Fibroblast of lung (primary cell): ENCODE measurements at regions not wholly inside any gene's neighbourhood (a gene's known extent, or its start where the extent isn't known, plus 50 kb on each side); places are given as distances from the start of the nearest gene placed in this dataset.

Experiments
- CTCF ChIP-seq, 2 donors: IDR thresholded peaks in 1 of 2; conservative IDR thresholded peaks in 1 of 2; 1 replicate in 1 of 2; 2 replicates in 1 of 2; pipeline ENCODE4 v1.5.1; 2011 to 2012; ENCODE audit warnings: low read length in 2 of 2, control low read depth in 1 of 2, inconsistent platforms in 1 of 2, low read depth in 1 of 2, mild to moderate bottlenecking in 1 of 2
- EZH2 ChIP-seq: IDR thresholded peaks from 2 replicates; pipeline ENCODE4 v1.5.1; 2012; ENCODE audit warnings: low read length, control low read depth, mild to moderate bottlenecking; ENCODE audit errors: missing control alignments

DNA sequence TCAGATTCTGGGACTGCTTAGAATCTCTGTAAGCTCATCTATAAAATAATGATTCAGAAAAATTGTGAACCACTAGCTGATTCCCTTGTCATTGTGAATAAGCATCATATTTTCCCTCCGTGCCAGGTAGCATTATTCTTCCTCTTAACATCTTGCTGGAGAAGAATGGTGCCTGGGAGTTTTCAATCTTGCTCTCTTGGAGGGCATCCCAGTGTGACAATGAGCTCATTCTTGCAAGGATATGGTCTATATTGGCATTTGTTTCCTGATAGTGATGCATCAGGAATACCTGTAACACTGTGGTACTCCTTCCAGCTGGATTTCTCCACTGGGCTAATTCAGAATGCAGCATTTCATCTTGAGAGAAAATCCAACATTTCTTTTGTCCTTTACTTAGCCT is 126.4 kb upstream of the ITGB1 start:
- TF ChIP-seq CTCF (conservative IDR thresholded peaks at IDR 0.05 in 1 of 2, IDR thresholded peaks at IDR 0.05 in 1 of 2; ENCODE audit: low read depth in 1 of 2, low read length in 2 of 2) (no peak), EZH2 (no peak)
